SU-DHL-6 (cell line): ENCODE measurements at regions not wholly inside any gene's neighbourhood (a gene's known extent, or its start where the extent isn't known, plus 50 kb on each side); places are given as distances from the start of the nearest gene placed in this dataset.
"Not testable (repeated sequence)": the region's sequence is repeated elsewhere in the genome, so short reads cannot be mapped to it uniquely, and the experiment has no call there.

Experiments used
- CTCF ChIP-seq: fragments of 200-600 bp; sonication (generic); IDR thresholded peaks from one replicate; pipeline ENCODE4 v1.5.1; 2017; ENCODE audit warnings: antibody characterized with exemption, mild to moderate bottlenecking, low read length, moderate library complexity; ENCODE audit not compliant: insufficient read depth, poor library complexity, severe bottlenecking
- EZH2phosphoT487 ChIP-seq: fragments of 200-600 bp; sonication (generic), shearing (Covaris generic); conservative IDR thresholded peaks from 2 replicates; pipeline ENCODE4 v1.6.1; 2018; ENCODE audit warnings: mild to moderate bottlenecking, antibody characterized with exemption, low read length, moderate library complexity, mixed read lengths

GRCh38 chr5:112559501-112559900 lies 140.4 kb upstream of the EPB41L4A start:
- not testable (repeated sequence) for TF ChIP-seq CTCF, EZH2phosphoT487
